Osteoblast (primary cell): ENCODE measurements at regions not wholly inside any gene's neighbourhood (a gene's known extent, or its start where the extent isn't known, plus 50 kb on each side); places are given as distances from the start of the nearest gene placed in this dataset.

Experiments used
- DNase-seq: peaks from one replicate; pipeline ENCODE4 v3.0.0; 2011; ENCODE audit warnings: low spot score, mixed read lengths; ENCODE audit not compliant: insufficient read length; ENCODE audit errors: missing footprints
- H2AFZ ChIP-seq: 2 replicates; pipeline ENCODE4 v1.6.0; 2011; ENCODE audit warnings: mild to moderate bottlenecking, low read length
- H3K27ac ChIP-seq: 2 replicates; pipeline ENCODE4 v1.5.1; 2011; ENCODE audit warnings: mild to moderate bottlenecking, low read depth, low read length, moderate library complexity
- H3K27me3 ChIP-seq: 2 replicates; pipeline ENCODE4 v1.6.0; 2012; ENCODE audit warnings: mild to moderate bottlenecking, control low read depth, inconsistent platforms, low read length, moderate library complexity; ENCODE audit not compliant: insufficient read depth
- H3K36me3 ChIP-seq: 2 replicates; pipeline ENCODE4 v1.5.1; 2011; ENCODE audit warnings: mild to moderate bottlenecking, low read length, control low read depth, moderate library complexity; ENCODE audit not compliant: insufficient read depth
- H3K4me1 ChIP-seq: 2 replicates; pipeline ENCODE4 v1.5.1; 2011; ENCODE audit warnings: mild to moderate bottlenecking, low read length, control low read depth, moderate library complexity; ENCODE audit not compliant: insufficient read depth
- H3K4me2 ChIP-seq: 2 replicates; pipeline ENCODE4 v1.6.0; 2011; ENCODE audit warnings: mild to moderate bottlenecking, low read length; ENCODE audit not compliant: insufficient read depth
- H3K4me3 ChIP-seq: fragments of 200-600 bp; sonication (generic); 3 replicates; pipeline ENCODE4 v1.5.1; 2012; ENCODE audit warnings: mild to moderate bottlenecking, low read length, inconsistent platforms; ENCODE audit not compliant: insufficient read depth
- H3K79me2 ChIP-seq: 2 replicates; pipeline ENCODE4 v1.6.0; 2012; ENCODE audit warnings: mild to moderate bottlenecking, low read length, control low read depth, inconsistent platforms; ENCODE audit not compliant: insufficient read depth
- H3K9me3 ChIP-seq: 2 replicates; pipeline ENCODE4 v1.5.1; 2011; ENCODE audit warnings: low read depth, low read length, control low read depth
- H4K20me1 ChIP-seq: 2 replicates; pipeline ENCODE4 v1.6.0; 2012; ENCODE audit warnings: mild to moderate bottlenecking, low read length, control low read depth; ENCODE audit not compliant: insufficient read depth
- TF ChIP-seq, protein P1 (sequence below): IDR thresholded peaks from 2 replicates; pipeline ENCODE4 v1.5.1; 2011; ENCODE audit warnings: mild to moderate bottlenecking, low read depth, low read length, moderate library complexity; ENCODE audit errors: extremely low read depth

DNA sequence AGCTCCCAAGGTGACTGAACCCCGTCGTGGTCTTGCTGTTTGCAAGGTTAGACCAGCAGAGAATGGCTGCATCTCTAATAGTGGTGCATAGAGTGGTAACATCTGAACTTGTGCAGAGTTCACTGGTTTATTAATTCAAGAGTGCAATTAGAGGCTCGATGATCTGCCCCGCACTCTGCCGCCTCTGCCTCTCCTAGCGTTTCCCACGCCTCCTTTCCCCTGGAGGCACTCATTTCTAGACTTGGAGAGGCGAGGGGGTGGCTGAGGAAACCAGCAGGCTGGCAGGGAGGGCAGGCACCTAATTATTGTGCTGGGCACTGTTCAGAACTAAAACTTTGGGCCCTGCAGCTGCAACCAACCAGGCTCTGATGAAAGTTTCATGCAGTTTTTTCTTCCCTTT lies 363.5 kb upstream of the EEF2KMT start:
- no peak overlapping the region for H3K4me2 ChIP-seq
- TF ChIP-seq, protein P1, sequence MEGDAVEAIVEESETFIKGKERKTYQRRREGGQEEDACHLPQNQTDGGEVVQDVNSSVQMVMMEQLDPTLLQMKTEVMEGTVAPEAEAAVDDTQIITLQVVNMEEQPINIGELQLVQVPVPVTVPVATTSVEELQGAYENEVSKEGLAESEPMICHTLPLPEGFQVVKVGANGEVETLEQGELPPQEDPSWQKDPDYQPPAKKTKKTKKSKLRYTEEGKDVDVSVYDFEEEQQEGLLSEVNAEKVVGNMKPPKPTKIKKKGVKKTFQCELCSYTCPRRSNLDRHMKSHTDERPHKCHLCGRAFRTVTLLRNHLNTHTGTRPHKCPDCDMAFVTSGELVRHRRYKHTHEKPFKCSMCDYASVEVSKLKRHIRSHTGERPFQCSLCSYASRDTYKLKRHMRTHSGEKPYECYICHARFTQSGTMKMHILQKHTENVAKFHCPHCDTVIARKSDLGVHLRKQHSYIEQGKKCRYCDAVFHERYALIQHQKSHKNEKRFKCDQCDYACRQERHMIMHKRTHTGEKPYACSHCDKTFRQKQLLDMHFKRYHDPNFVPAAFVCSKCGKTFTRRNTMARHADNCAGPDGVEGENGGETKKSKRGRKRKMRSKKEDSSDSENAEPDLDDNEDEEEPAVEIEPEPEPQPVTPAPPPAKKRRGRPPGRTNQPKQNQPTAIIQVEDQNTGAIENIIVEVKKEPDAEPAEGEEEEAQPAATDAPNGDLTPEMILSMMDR: no peak
- no peaks in the 10 kb centered on the region for H3K36me3 ChIP-seq

DNA sequence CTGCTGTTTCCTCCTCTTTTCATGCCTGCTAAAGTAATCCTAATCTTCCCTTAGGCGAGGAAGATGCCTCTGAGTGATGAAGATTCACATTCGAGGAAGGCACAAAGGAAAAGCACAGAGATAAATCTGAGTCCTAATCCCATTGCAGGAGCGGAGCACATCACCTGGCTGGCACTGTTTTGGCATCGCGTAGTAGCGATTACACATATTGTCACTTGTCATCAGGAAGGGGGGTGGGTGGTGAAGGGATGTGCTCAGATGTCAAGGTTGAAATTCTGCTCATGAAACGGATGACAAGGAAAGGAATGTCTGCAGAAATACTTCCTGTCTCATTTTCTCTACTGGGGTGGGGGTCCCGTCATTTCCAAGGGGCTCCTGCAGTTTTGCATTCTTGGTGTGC lies 363.1 kb upstream of the EEF2KMT start:
- Histone ChIP-seq H3K36me3 (no peaks in the 10 kb centered on the region), H2AFZ (no peak overlapping the region), H3K27me3 (no peaks in the 10 kb centered on the region), H3K4me2 (no peak overlapping the region), H3K4me1 (no peaks in the 10 kb centered on the region), H3K9me3 (peaks cover 2% of the 10 kb centered on the region), H3K4me3 (no peak overlapping the region), H4K20me1 (no peaks in the 10 kb centered on the region), H3K27ac (no peak overlapping the region), H3K79me2 (no peaks in the 10 kb centered on the region)
- no peak for DNase-seq
- TF ChIP-seq, protein P1: no peak

More for the DNA sequence above, 363.5 kb upstream of the EEF2KMT start:
- Histone ChIP-seq H4K20me1 (no peaks in the 10 kb centered on the region), H3K4me3 (no peak overlapping the region), H2AFZ (no peak overlapping the region), H3K27me3 (no peaks in the 10 kb centered on the region), H3K27ac (no peak overlapping the region), H3K79me2 (no peaks in the 10 kb centered on the region), H3K4me1 (no peaks in the 10 kb centered on the region), H3K9me3 (peaks cover 2% of the 10 kb centered on the region)
- DNase-seq: no peak

GRCh38 chr16:5459863-5460262 lies 362.3 kb upstream of the EEF2KMT start:
- Histone ChIP-seq H3K36me3 (no peaks in the 10 kb centered on the region), H3K4me3 (no peak overlapping the region), H3K4me2 (no peak overlapping the region), H3K79me2 (no peaks in the 10 kb centered on the region), H3K9me3 (peaks cover 2% of the 10 kb centered on the region), H2AFZ (no peak overlapping the region), H3K4me1 (no peaks in the 10 kb centered on the region), H4K20me1 (no peaks in the 10 kb centered on the region), H3K27ac (no peak overlapping the region), H3K27me3 (no peaks in the 10 kb centered on the region)
- TF ChIP-seq, protein P1: no peak
- no peak for DNase-seq

GRCh38 chr16:5455110-5455509 lies 357.5 kb upstream of the EEF2KMT start:
- Histone ChIP-seq H2AFZ (no peak overlapping the region), H3K27me3 (no peaks in the 10 kb centered on the region), H3K79me2 (no peaks in the 10 kb centered on the region), H3K4me3 (no peak overlapping the region), H3K4me2 (no peak overlapping the region), H4K20me1 (no peaks in the 10 kb centered on the region), H3K4me1 (no peaks in the 10 kb centered on the region), H3K9me3 (peaks cover 2% of the 10 kb centered on the region), H3K27ac (no peak overlapping the region), H3K36me3 (no peaks in the 10 kb centered on the region)
- no peak for DNase-seq
- TF ChIP-seq, protein P1: no peak
